ENCODE measurements at regions not wholly inside any gene's neighbourhood (a gene's known extent, or its start where the extent isn't known, plus 50 kb on each side); places are given as distances from the start of the nearest gene placed in this dataset.

- H3K79me1 ChIP-seq (ENCODE audit: insufficient read depth, low read depth, low read length, poor library complexity, severe bottlenecking): no peaks in the 10 kb centered on the region
- H3K4me1 ChIP-seq (ENCODE audit: insufficient read depth, low read length): no peaks in the 10 kb centered on the region
- no peak overlapping the region for H3K4me2 ChIP-seq (ENCODE audit: insufficient read depth, insufficient read length, low read length)
- H3K79me2 ChIP-seq (ENCODE audit: insufficient read depth, low read length): no peaks in the 10 kb centered on the region
- H2BK20ac ChIP-seq (ENCODE audit: low read depth, low read length, poor library complexity, severe bottlenecking): no peak overlapping the region
- no peaks in the 10 kb centered on the region for H3K36me3 Mint-ChIP-seq (ENCODE audit: insufficient read depth in 1 of 3, low read depth in 3 of 3)
- H3K56ac ChIP-seq (ENCODE audit: insufficient read length, low read depth, low read length): no peak overlapping the region
- H3K27ac Mint-ChIP-seq: no peak overlapping the region
- H2AFZ ChIP-seq (ENCODE audit: low read length): no peak overlapping the region
- H2AK5ac ChIP-seq (ENCODE audit: insufficient read length, low read length): no peak overlapping the region
- no peaks in the 10 kb centered on the region for H4K20me1 ChIP-seq (ENCODE audit: control insufficient read depth, insufficient read depth, insufficient read length)
- no peak overlapping the region for H2BK12ac ChIP-seq (ENCODE audit: insufficient read length, low read depth, low read length)
- H3K4me1 Mint-ChIP-seq: peaks cover 4% of the 10 kb centered on the region in 2 experiments
- no peak overlapping the region for H3K4ac ChIP-seq (ENCODE audit: low read depth, low read length)
- no peak overlapping the region for H3K4me3 Mint-ChIP-seq
- no peak overlapping the region for H2BK5ac ChIP-seq (ENCODE audit: insufficient read length, low read length)
- no peaks in the 10 kb centered on the region; the same call in 1 of the 2 replicates for H3K27me3 Mint-ChIP-seq (ENCODE audit: low read depth)
- H3T11ph ChIP-seq (ENCODE audit: low read length): no peak overlapping the region
- no peaks in the 10 kb centered on the region for H3K23me2 ChIP-seq (ENCODE audit: insufficient read length, low read depth, low read length, poor library complexity, severe bottlenecking)
- no peak for TF ChIP-seq CTCF (conservative IDR thresholded peaks at IDR 0.05)
- H4K5ac ChIP-seq (ENCODE audit: insufficient read length, low read depth, low read length): no peak overlapping the region
- H3K27ac ChIP-seq (ENCODE audit: insufficient read length, low read depth, low read length): no peak overlapping the region
- WGBS (ENCODE audit: extremely low coverage, insufficient read length, low lambda C conversion rate): no CpG with 5 or more reads among the region's 1 CpG
- DNase-seq: no peak
- no peak overlapping the region for H3K9ac ChIP-seq (ENCODE audit: extremely low read depth, insufficient read length, low read length)
- H4K91ac ChIP-seq (ENCODE audit: insufficient read length, low read depth, low read length): no peak overlapping the region
- no peaks in the 10 kb centered on the region for H3K9me3 Mint-ChIP-seq
- no peak overlapping the region for H2BK15ac ChIP-seq (ENCODE audit: low read depth, low read length)
- H3K18ac ChIP-seq (ENCODE audit: insufficient read length, low read depth, low read length): no peak overlapping the region
- H3K23ac ChIP-seq (ENCODE audit: insufficient read length, low read depth, low read length): no peak overlapping the region
- H3K9me3 ChIP-seq (ENCODE audit: control insufficient read depth, low read depth, low read length): no peaks in the 10 kb centered on the region
- no peak overlapping the region for H4K8ac ChIP-seq (replicated peaks; ENCODE audit: insufficient read length, low read depth, low read length)
- H2BK120ac ChIP-seq (ENCODE audit: low read depth, low read length, poor library complexity, severe bottlenecking): no peak overlapping the region
- H3K27me3 ChIP-seq (ENCODE audit: insufficient read depth, low read length): no peaks in the 10 kb centered on the region
- H3K14ac ChIP-seq (ENCODE audit: insufficient read depth, low read length): no peak overlapping the region
Observed at GRCh38 chr2:19478409-19478808, 120.0 kb upstream of the OSR1 start.

All from H9 (cell line).